Amniotic epithelial cell (primary cell): ENCODE measurements at regions not wholly inside any gene's neighbourhood (a gene's known extent, or its start where the extent isn't known, plus 50 kb on each side); places are given as distances from the start of the nearest gene placed in this dataset.

ENCODE experiments used
- DNase-seq: peaks from one replicate; pipeline ENCODE4 v3.0.0-alpha.2; 2010; ENCODE audit warnings: low read depth

DNA sequence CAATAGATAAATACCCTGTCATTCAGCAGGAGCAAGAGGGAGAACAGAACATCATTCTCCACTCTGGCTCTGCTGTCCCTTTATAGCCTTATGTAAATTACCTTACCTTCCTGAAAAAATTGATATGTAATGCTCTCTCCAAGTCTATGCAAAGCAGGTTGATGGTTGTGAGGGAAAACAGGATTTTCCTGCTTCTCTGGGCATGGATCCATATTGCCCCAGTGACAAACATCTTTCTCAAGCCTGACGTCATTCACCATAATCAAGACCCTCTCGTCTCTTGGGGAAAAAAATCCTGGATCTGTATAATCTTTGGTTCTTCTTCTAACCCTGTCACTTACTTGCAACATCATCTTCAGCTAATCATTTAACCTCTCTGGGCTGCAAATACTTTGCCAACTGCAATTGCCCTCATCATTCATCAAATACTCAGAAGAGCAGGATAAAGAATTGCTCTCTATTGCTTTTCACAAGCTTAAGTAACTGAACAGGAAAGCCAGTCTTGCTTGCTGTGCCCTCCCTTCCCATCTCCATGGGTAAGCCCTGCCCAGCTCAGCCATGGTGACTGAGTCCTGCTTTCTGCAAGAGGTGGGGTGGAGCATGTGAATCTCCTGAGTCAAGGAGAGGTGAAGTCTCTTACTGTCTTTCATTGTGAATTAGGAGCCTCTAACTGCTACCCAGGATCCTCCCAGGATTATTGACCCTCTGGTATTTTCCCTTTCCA is 123.7 kb upstream of the KLF7 start:
- DNase-seq = peak; percentile 8

DNA sequence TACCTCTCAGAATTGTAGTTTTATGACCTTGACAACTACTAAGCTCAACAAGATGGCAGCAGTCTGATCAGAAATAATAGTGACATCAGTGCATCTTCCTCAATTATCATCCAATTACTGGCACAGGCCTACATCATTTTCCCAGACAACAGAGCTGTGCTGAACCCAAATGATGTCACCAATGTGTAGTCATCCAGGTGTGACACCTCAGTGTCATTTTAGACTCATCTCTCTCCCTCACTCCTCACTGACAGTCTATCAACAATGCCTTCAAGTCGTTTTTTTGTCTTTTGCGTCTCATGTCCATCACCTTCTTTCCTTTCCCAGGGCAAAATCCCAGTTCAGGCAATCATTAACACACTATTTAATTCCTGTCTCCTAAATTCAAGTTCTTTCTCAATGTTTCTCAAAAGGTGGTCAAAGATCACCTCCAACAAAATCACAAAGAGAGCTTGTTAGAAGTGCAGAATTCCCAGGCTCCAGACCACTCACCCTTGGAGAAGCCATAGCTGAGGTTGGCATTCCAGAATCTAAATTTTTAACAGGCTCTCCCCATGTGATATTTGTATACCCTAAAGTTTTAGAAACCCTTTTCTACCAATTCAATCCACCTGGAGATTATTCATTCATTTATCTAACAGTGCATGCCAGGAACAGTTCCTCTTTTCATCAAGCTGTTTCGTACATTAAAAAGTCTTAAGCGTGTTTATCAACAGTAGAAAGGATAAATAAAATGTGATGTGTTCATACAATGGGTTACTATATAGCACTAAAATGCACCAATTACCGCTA is 125.3 kb upstream of the KLF7 start:
- no peak for DNase-seq

GRCh38 chr2:207291625-207292252 is 126.0 kb upstream of the KLF7 start:
- DNase-seq = no peak

GRCh38 chr2:207296265-207296948 is 130.7 kb upstream of the KLF7 start:
- no peak for DNase-seq

DNA sequence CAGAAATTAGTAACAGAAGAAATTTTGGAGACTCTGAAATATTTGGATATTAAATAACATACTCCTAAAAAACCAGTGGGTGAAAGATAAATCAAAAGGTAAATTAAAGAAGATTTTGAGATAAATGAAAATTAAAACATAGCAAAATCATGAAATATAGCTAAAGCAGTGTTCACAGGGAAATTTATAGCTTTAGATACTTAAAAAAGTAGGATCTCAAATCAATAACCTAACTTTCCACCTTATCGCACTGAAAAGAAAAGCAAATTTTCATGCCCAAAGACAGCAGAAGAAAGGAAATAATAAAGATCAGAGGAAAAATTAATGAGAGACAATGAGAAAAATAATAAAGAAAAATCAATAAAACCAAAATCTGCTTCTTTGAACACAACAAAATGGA is 135.1 kb upstream of the KLF7 start:
- no peak for DNase-seq

- no peak for DNase-seq
These were observed 139.0 kb upstream of the KLF7 start for GRCh38 chr2:207304761-207305160.

GRCh38 chr2:207308519-207309224 is 142.9 kb upstream of the KLF7 start:
- no peak for DNase-seq

GRCh38 chr2:207311316-207312005 is 145.7 kb upstream of the KLF7 start:
- DNase-seq = peak; percentile 97

GRCh38 chr2:207312006-207312356 is 146.2 kb upstream of the KLF7 start:
- DNase-seq = no peak

GRCh38 chr2:207313947-207314346 is 148.2 kb upstream of the KLF7 start:
- DNase-seq = no peak

GRCh38 chr2:207315131-207315530 is 149.4 kb upstream of the KLF7 start:
- no peak for DNase-seq

DNA sequence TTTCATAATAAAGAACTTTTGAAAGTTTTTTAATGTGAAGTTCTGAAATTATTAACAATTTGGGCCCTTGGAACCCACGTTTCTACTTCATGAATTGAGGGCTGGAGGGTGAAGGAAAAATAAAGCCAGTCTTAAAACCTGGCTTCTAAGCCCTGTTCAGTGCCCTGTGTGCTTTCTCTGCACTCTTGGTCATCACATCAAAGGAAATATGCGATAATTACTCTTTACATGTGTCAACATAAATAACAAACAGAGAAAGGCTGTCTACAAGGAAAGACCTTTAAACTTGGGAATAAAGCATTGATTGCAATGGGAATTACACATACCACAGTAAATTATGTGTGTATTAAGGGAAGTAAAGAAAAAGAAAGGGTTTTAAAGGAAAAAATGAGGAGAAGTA is 150.7 kb upstream of the KLF7 start:
- no peak for DNase-seq

DNA sequence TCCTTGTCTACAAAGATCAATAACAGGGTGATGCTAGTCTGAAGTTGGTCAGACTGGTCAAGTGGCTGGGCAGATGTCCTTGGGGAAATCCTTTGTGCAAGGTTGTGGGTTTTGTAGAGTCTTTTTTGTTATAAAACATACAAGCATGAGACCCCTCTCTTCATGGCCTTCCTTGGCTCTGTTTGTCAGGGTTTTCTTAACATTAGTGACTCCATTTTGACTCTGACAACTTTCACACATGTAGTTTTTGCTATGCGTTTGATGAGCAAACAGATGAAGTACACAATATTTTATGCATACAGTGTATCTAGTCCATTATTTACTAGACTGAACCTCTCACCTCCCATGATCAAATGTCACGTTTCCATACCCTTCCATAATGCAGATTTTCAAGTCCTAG is 151.2 kb upstream of the KLF7 start:
- no peak for DNase-seq

DNA sequence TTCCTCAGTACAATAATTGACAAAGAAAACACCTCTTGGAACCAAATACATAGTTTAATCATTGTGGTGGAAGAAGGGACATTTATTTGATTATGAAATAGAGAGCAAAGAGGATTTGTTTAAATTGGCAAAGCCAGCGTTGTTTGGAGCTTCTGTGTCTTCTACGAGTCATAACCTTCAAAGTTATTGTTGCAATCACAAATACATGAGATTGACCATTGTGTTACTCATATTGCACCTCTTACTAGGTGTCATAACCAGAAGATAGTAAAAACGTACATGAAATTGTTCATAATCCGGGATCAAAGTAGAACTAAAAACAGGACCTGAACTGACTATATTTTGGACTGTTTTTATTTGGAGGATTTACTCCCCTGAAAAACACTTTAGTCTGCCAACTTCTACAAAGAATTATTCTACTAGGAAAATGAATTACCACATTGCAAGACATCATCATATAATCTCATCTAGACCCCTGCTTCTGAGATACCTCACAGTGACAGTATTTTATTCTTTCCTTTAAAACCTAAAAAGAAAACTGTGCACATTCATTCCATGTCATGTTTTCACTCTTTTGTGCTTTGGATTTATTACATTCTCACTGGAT is 151.7 kb upstream of the KLF7 start:
- DNase-seq = peak; percentile 26

- DNase-seq = no peak
These were observed 152.5 kb upstream of the KLF7 start for GRCh38 chr2:207318181-207318628.

GRCh38 chr2:207319316-207319715 is 153.6 kb upstream of the KLF7 start:
- DNase-seq = no peak

GRCh38 chr2:207320381-207321159 is 154.8 kb upstream of the KLF7 start:
- no peak for DNase-seq

DNA sequence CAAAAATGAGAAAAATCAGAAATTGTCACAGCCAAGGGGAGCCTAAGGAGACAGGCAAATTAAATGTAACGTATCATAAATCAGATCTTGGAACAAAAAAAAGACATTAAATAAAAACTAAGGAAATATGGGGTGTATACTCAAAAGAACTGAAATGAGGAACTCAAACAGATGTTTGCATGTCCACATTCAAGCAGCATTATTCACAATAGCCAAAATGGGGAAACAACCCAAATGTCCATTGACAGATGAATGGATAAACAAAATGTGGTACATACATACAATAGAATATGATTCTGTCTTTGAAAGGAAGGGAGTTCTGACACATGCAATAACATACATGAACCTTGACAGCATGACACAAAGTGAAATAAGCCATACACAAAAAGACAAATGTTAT is 155.8 kb upstream of the KLF7 start:
- DNase-seq = no peak

DNA sequence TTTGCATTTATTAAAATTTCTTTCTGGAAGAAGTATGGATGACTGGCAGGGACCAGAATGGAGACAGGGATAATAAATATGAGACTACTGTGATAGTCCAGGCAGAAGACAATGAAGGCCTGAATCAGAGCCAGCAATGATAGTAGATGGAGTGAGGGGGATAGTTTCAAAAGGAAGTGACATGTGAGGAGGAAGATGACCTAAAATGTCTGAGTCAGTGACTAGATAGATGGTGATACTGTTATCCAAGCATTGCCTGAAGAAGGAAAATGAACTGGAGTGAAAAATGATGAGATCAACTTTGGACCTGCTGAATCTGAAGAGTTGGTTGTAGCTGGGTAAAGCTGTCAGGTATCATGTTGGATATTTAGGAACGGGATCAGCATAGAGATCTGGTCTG is 158.3 kb upstream of the KLF7 start:
- no peak for DNase-seq

- no peak for DNase-seq
These were observed 161.8 kb upstream of the KLF7 start for GRCh38 chr2:207327513-207327912.
